GM12878 (cell line): ENCODE measurements at regions not wholly inside any gene's neighbourhood (a gene's known extent, or its start where the extent isn't known, plus 50 kb on each side); places are given as distances from the start of the nearest gene placed in this dataset.

Experiments
- ATAC-seq: fragments of 200-7000 bp; cut with Tn5 transposase; 3 replicates; pipeline ENCODE4 v1.9.1; 2020; ENCODE audit warnings: mild to moderate bottlenecking, moderate library complexity
- BruUV-seq: library from RNA; stranded (reverse); fragments of 400-500 nt; replicated peaks from 2 replicates; lab custom pipeline; 2021; lab: Mats Ljungman, UMichigan
- CTCF ChIA-PET: fragments of 300-600 bp; sonication (Branson Sonifier 250); formaldehyde crosslinking; extraction: SDS; loops from one replicate; lab custom pipeline; 2021; ENCODE audit warnings: inconsistent platforms; lab: Yijun Ruan, JAX
- POLR2A ChIA-PET: fragments of 350-600 bp; formaldehyde crosslinking; extraction: SDS; loops from one replicate; lab custom pipeline; 2021; ENCODE audit warnings: inconsistent platforms; lab: Charles Lee
- RAD21 ChIA-PET: fragments of 300-600 bp; sonication (Branson Sonifier 250); formaldehyde crosslinking; loops from one replicate; lab custom pipeline; 2023; ENCODE audit warnings: antibody characterized with exemption; ENCODE audit not compliant: unreplicated experiment; lab: Charles Lee
- SMC1A ChIA-PET: fragments of 300-600 bp; sonication (Branson Sonifier 250); formaldehyde crosslinking; loops from one replicate; lab custom pipeline; 2023; ENCODE audit not compliant: unreplicated experiment, uncharacterized antibody; lab: Charles Lee
- DNase-seq: peaks from one replicate; pipeline ENCODE4 v3.0.0-alpha.2; 2011; ENCODE audit warnings: low read depth, low spot score
- FAIRE-seq: peaks from 3 replicates; lab custom pipeline; 2011; peaks lifted over from hg19 to GRCh38; lab: Jason Lieb, UNC
- H2AFZ ChIP-seq: 2 replicates; pipeline ENCODE4 v1.6.0; 2011; ENCODE audit warnings: low read depth, low read length, control low read depth; ENCODE audit not compliant: control insufficient read depth
- H3K27ac ChIP-seq: 2 replicates; pipeline ENCODE4 v1.5.1; 2011; ENCODE audit warnings: control low read depth; ENCODE audit not compliant: control insufficient read depth, insufficient read depth
- H3K27me3 ChIP-seq, 2 experiments: replicated peaks in 1 of 2; 2 replicates each; pipeline versions ENCODE4 v1.6.0 to v1.6.1; 2011; ENCODE audit warnings: low read length in 1 of 2; ENCODE audit not compliant: control insufficient read depth in 2 of 2, insufficient read depth in 2 of 2
- H3K36me3 ChIP-seq, 2 experiments: 2 replicates each; pipeline ENCODE4 v1.5.1; 2011; ENCODE audit warnings: low read length in 1 of 2; ENCODE audit not compliant: control insufficient read depth in 2 of 2, insufficient read depth in 2 of 2
- H3K4me1 ChIP-seq: 2 replicates; pipeline ENCODE4 v1.6.1; 2011; ENCODE audit warnings: mild to moderate bottlenecking, low read length, moderate library complexity, mixed read lengths; ENCODE audit not compliant: control insufficient read depth, insufficient read depth
- H3K4me2 ChIP-seq: 2 replicates; pipeline ENCODE4 v1.6.0; 2011; ENCODE audit warnings: control low read depth; ENCODE audit not compliant: control insufficient read depth, insufficient read depth
- H3K4me3 ChIP-seq: fragments of 200-600 bp; sonication (generic); 2 replicates; pipeline ENCODE4 v1.5.1; 2016
- H3K79me2 ChIP-seq: 2 replicates; pipeline ENCODE4 v1.6.0; 2011; ENCODE audit warnings: low read length; ENCODE audit not compliant: control insufficient read depth, insufficient read depth
- H3K9ac ChIP-seq: 2 replicates; pipeline ENCODE4 v1.8.0; 2011; ENCODE audit warnings: low read length, control low read depth, mixed read lengths; ENCODE audit not compliant: control insufficient read depth, insufficient read depth
- H3K9me3 ChIP-seq: replicated peaks from 3 replicates; pipeline ENCODE4 v1.5.1; 2011; ENCODE audit warnings: mild to moderate bottlenecking, low read length; ENCODE audit not compliant: control insufficient read depth, insufficient read depth
- H4K20me1 ChIP-seq: 2 replicates; pipeline ENCODE4 v1.6.0; 2011; ENCODE audit not compliant: control insufficient read depth, insufficient read depth
- ASH2L ChIP-seq: fragments of 300-600, 200-600 bp; sonication (generic); IDR thresholded peaks from 2 replicates; pipeline ENCODE4 v1.6.1; 2017; ENCODE audit warnings: low read depth, mild to moderate bottlenecking, borderline replicate concordance
- ATF3 ChIP-seq: IDR thresholded peaks from 2 replicates; pipeline ENCODE4 v1.6.1; 2011; ENCODE audit warnings: low read depth, mild to moderate bottlenecking, low read length, moderate library complexity, borderline replicate concordance; ENCODE audit errors: extremely low read depth
- ATF7 ChIP-seq: fragments of 450-650 bp; IDR thresholded peaks from 2 replicates; pipeline ENCODE4 v1.6.1; 2016; ENCODE audit warnings: low read depth, mild to moderate bottlenecking
- BACH1 ChIP-seq: fragments of 450-650 bp; IDR thresholded peaks from 2 replicates; pipeline ENCODE4 v1.6.1; 2017; ENCODE audit warnings: mild to moderate bottlenecking, borderline replicate concordance
- CEBPB ChIP-seq, 2 experiments: fragments of 150-350 bp in 1 of 2; IDR thresholded peaks; 2 replicates each; pipeline ENCODE4 v1.6.1; 2012 to 2014; ENCODE audit warnings: low read depth in 2 of 2, low read length in 2 of 2, borderline replicate concordance in 1 of 2, inconsistent platforms in 1 of 2
- IKZF2 ChIP-seq, 2 experiments: fragments of 450-650 bp; IDR thresholded peaks; 2 replicates each; pipeline ENCODE4 v1.6.1; 2017; ENCODE audit warnings: mild to moderate bottlenecking in 2 of 2, moderate library complexity in 2 of 2
- KLF5 ChIP-seq: fragments of 450-650 bp; IDR thresholded peaks from 2 replicates; pipeline ENCODE4 v1.6.1; 2014; ENCODE audit warnings: mild to moderate bottlenecking; ENCODE audit not compliant: partially characterized antibody
- RELA ChIP-seq: fragments of 450-650 bp; IDR thresholded peaks from 2 replicates; pipeline ENCODE4 v1.8.0; 2014; ENCODE audit warnings: borderline replicate concordance; ENCODE audit not compliant: partially characterized antibody
- REST ChIP-seq: IDR thresholded peaks from 2 replicates; pipeline ENCODE4 v1.6.1; 2012; ENCODE audit warnings: mild to moderate bottlenecking, low read depth, low read length
- WRNIP1 ChIP-seq: IDR thresholded peaks from 2 replicates; pipeline ENCODE4 v1.6.1; 2011; ENCODE audit warnings: low read depth, low read length, improper control_type of control experiment, borderline replicate concordance
- ZBTB33 ChIP-seq: fragments of 450-650 bp; IDR thresholded peaks from 2 replicates; pipeline ENCODE4 v1.6.1; 2017; ENCODE audit warnings: mild to moderate bottlenecking
- WGBS: methylation state at CpG from one replicate; pipeline ENCODE4 v1.1.6; 2016; ENCODE audit warnings: low lambda C conversion rate; ENCODE audit not compliant: insufficient replicate concordance, insufficient coverage; ENCODE audit errors: missing lambda C conversion rate; 5-methylcytosine and 5-hydroxymethylcytosine counted together
- in situ Hi-C: fragments of 300-500 bp; cut with MboI; formaldehyde crosslinking; loops from 9 replicates; pipeline ENCODE4 v1.14.3; 2018; ENCODE audit warnings: mixed read lengths
- intact Hi-C: fragments of 100-400 bp; cut with micrococcal nuclease; formaldehyde crosslinking; loops from one replicate; pipeline ENCODE4 v1.14.2; 2022; ENCODE audit not compliant: unreplicated experiment

- no peaks in the 10 kb centered on the region; a peak in 2 of 4 replicates for H3K27me3 ChIP-seq
- no peak overlapping the region for H3K27ac ChIP-seq
- no TSS peak for BruUV-seq
- POLR2A ChIA-PET: no interaction called here
- H3K9ac ChIP-seq: no peak overlapping the region
- no peak overlapping the region for H3K4me3 ChIP-seq
- 29% methylated on average over 2 of the region's 2 CpGs for WGBS
- intact Hi-C loops (no loop called here), in situ Hi-C loops (no loop called here)
- H2AFZ ChIP-seq: no peak overlapping the region
- ATAC-seq (no peak), DNase-seq (no peak), FAIRE-seq (no peak)
- CTCF ChIA-PET: no interaction called here
- H3K79me2 ChIP-seq: no peaks in the 10 kb centered on the region
- SMC1A ChIA-PET: no interaction called here
- H3K36me3 ChIP-seq: no peaks in the 10 kb centered on the region
- H3K9me3 ChIP-seq: no peaks in the 10 kb centered on the region
- RAD21 ChIA-PET: interaction anchor here (0.9 kb wide), 1 partner anchor 662 kb away, joined by 3 read pairs; no protein-coding TSS in a partner anchor
- no peak overlapping the region for H3K4me2 ChIP-seq
- TF ChIP-seq ATF7 (no peak), IKZF2 (IDR thresholded peaks at IDR 0.05) (no peak), CEBPB (IDR thresholded peaks at IDR 0.05; ENCODE audit: borderline replicate concordance in 1 of 2, low read depth in 2 of 2, low read length in 2 of 2) (no peak), REST (no peak), ASH2L (no peak), WRNIP1 (no peak), RELA (no peak), ZBTB33 (no peak), KLF5 (no peak), ATF3 (no peak), BACH1 (no peak)
- H3K4me1 ChIP-seq: no peaks in the 10 kb centered on the region
- H4K20me1 ChIP-seq: no peaks in the 10 kb centered on the region
These were observed 145.8 kb upstream of the SLC30A5 start for GRCh38 chr5:68947986-68948385.
